ENCODE measurements at regions not wholly inside any gene's neighbourhood (a gene's known extent, or its start where the extent isn't known, plus 50 kb on each side); places are given as distances from the start of the nearest gene placed in this dataset.

DNA sequence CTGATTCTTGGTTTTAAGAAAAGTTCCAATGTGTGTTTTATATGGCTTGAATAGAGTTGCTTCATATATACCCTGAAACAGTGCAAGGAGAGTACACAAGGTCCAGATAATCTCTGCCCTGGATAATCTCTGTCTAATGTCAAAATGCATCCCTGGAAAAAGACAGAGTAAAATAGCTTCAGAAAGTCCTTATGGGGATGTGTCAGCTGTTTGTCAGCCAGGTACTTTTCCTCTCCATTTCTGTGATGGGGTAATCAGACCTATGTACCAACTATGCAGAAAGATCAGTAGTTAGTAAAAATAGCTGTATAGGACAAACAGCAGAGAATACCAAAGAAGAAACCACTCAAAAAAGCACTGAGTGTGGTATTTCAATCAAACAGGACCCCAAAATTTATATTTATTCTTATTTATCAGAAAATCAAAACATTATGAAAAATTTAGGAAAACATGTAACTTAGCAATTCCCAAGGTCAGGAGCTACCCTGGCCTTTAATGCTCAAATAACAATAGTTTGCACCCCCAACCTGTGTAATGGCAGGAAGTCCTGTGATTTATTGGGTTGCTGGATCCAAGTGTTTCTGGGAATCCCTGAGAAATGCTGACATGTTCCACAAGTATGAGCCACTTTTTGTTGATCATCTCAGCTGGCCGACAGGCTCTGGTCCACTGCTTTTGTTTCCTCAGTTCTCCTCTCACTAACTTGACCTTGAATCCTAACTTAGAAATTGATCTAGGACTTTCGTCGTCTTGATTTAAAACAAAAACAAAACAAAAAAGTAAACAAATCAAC lies 69.6 kb downstream of the MDH1 start:
- no peak for DNase-seq (ENCODE audit: low spot score)

DNA sequence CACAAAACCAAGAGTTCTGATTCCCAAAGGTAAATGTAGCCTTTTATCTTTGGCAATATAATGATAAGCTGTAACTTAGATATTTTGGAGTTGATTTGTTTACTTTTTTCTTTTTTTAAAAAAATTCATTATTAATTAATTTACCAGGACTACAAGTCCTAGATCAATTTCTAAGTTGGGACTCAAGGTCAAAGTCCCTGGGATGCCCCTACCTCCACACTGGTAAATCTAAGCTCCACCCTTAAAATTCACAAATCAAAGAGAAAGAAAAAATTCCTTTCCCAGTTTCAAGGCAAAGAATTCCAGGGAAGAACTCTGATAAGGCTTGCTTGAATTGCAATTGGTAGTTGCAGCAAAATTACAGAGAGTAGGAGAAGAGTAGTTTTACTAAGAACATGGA lies 71.3 kb downstream of the MDH1 start:
- DNase-seq (ENCODE audit: low spot score), result no peak

DNA sequence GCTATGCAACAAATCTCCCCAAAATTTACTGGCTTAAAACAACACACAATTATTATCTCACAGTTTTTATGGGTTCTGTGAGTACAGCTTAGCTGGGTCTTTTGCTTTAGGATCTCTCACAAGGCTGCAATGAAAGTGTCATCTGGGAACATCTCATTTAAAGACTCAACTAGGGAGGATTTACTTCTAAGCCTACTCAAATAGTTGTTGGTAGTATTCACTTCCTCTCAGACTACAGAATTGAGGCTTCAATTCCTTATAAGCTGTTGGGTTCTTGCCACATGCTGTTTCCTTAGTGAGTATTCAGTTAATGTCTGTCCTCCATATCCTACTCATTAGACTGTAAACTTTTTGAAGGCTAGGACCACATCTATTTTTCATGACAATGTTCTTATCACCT lies 72.3 kb downstream of the MDH1 start:
- no peak for DNase-seq (ENCODE audit: low spot score)

DNA sequence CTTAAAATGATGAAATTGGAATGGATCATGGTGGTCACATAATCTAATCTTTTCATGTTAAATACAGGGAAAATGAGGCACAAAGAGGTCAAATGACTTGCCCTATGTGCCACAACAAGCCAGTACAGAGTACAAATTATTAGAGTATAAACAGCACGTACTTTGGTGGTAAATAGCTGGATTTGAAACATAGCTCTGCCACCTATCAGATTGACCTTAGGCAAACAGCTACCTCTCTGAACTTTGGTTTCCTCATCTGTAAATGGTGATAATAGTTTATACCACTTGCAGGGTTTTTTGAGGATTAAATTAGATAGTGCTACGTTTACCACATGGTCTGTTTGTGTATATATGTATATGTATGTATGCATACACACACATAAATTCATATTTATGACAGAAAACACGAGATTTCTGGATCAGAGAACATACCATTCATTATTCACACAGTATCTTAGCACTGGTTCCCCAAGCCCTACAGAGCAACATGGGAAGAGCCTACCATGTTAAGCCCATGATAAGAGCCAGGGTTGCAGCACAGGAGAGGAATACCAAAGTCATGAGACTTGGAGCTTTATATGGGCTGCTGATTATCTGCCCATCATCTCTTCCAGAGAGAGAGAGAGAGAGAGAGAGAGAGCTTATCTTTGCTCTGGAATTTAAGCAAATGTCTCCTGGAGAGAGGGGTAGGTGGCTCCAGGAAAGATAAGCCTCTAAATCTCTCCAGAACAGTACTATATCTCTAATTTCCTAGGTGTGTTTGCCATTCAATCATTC lies 73.5 kb downstream of the MDH1 start:
- DNase-seq (ENCODE audit: low spot score), result no peak

DNA sequence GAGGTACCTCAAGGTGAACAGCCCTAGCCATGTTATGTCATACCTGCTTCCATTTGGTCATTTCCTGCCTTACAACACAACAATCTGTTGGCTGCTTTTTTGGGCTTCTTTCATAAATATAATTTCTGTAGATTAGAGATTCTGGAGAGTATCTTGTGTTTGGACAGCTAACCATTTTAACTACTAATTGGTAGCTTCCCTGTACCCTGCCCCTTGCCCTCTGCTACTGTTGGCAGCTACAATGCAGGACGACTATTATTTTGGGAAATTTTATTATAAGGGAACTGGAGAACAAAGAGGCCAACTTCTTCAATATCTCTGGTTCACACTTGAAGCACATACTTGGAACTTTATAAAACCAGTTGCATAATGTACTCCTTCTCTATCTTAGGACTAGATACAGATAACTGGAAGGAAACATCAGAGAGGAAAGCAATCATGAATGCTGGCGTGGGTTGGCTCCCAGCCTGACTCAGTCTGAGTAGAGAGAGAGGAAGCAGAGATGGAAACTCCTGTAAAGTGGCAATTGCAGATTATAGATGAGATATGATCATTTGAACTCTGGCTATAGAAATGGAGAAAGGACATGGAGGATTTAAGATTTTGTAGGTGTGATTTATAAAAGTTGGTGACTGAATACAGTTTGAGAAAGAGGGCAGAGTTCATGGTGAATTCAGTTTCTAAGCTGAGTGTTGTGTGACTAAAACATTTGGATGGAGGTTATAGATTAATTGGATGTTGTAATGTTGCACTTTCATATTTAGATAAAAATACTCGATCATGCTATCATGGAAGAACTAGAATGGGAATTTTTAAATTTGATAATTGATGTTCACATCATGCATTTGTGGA lies 74.5 kb downstream of the MDH1 start:
- DNase-seq (ENCODE audit: low spot score), result no peak

DNA sequence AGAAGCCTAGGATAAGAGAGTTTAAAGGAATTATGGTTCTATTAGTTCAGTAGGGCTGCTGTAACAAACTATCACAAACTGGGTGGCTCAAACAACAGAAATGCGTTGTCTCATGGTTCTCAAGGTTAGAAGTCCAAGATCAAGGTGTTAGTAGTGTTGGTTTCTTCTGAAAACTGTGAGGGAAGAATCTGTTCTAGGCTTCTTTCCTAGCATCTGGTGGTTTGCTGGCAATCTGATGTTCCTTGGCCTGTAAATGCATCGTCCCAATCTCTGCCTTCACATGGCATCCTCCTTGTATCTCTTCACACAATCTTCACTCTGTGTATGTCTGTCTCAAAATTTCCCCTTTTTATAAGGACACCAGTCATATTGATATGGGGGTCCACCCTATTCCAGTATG lies 76.3 kb downstream of the MDH1 start:
- no peak for DNase-seq (ENCODE audit: low spot score)

DNA sequence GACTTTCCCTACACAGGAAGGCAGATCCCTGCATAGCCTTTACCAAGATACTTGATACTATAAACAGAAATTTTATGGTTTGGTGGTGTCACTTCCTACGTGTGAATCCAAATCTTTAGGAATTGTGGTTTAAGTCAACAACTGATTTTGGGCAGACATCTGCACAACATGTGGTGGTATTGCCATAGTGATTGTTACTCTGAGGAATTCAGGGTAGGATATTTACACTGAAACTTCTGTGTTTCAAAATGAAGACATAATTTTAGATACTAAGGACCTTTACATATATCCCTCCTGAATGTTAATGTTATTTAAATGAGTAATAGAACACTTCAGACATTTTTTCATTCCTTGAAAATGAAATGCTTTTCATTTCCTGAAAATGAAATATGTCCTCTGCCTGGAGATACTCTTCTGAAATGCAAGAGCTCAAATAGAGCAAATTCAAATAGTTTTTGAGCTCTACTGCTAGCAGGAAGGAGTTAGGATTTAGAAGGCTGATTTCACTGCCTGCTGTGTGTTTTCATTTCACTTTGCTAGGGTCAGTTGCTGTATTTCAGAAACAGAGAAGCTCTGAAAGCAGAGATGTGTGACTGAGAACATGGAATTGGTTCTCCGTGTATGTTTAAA lies 77.2 kb downstream of the MDH1 start:
- no peak for DNase-seq (ENCODE audit: low spot score)

DNA sequence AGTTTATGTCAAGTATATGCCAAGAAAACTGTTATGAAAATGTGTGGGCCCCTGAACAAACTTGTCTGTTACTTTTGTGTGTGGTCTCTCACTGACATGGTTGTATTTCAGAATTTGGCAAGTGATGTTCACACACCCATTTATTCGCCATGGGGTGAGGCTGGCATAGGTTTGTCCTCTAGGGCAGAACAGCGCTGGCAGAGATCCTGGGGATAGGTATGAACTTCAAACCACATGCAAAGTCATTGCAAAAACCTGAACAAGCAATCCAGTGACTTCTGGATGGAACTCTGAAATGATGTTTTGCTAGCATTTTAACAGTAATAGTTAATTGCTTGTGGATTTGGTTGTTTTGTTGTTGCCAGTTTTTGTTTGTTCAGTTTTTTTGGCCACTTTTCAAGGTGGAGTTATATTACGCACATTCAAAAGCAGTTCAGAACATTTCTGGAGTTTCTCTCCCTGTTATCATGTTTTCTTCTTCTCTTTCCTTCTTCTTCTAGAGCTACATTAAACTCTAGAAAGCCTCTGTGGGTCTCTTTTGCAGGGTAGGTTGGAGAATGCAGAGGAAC lies 78.5 kb downstream of the MDH1 start:
- no peak for DNase-seq (ENCODE audit: low spot score)

DNA sequence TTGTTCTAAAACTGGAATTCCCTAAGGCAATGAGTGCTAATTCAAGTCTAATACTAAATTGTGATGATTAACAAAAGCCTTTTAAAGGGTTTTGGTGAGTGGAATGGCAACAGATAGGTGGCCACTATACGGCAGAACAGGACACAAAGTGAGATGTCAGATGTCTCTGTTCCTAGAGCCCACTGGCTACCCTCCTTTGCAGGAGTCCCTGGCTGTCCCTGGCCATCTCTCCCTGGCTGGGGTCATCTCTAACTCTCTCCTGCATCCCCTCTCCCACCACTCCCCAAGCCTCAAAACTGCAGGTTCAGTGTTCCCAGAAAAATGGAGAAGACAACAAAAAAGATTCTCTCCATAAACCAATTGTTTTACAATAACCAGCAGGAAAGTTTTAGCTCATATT lies 79.2 kb downstream of the MDH1 start:
- DNase-seq (ENCODE audit: low spot score), result no peak

DNA sequence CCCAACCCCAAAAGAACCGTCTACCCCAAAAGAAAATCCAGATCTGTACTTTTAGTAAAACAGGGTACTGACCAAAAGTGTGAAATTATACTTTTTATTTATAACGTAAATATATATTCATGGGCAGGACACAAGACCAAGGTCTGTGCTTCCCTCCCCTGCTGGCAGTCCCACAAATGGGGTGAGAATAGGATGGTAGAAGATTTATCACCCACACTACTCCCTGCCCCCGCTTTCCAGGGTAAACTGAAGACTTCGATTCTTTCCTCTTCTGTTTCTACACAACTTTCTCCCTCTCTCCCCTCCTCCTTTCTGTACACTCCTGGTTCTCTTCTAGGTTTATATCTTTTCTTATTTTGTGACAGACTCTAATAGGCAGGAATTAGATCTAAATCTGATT lies 79.7 kb downstream of the MDH1 start:
- DNase-seq (ENCODE audit: low spot score), result no peak

DNA sequence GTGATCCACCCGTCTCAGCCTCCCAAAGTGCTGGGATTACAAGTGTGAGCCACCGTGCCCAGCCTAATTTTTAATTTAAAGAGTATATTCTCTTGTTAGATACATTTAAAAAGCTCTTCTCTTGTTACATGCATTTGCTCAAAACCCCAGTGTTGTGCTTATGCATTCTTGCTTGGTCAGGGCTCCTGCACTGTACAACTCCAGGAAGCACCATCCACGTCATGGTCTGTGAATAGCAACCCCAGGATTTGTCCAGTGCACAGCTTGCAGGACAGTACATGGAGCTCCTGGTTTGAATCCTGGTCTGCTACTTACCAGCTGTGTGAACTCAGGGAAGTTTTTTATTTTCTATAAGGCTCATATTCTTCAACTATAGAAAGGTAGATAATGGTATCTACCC lies 80.8 kb downstream of the MDH1 start:
- DNase-seq (ENCODE audit: low spot score), result no peak

DNA sequence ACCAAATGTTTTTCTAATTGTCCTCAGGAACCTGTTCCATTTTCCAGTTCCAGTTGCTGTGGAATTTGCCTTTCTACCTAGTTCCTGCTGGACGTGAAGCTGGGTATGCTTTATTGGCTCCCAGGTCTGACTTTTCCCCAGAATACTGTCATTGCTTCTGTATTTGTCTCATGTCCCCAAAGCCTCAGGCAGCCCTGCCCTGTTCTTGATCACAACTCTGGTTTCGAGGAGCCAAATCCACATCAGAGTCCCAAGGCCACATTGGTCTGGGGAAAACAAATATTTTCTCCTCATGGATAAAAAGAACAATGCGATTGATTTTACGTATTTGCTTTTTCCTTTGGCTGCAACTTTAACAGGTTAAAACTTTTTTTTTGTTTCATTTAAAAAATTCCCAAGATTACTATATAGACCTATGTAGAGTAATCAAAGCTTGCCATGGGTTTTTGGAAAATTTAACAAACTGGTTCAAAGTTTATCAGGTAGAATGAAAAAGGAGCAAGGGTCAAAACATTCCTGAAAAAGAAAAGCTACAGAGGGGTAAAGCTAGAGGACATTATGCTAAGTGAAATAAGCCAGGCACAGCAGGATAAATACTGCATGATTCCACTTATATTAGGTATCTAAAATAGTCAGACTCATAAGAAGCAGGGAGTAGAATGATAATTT lies 85.2 kb downstream of the MDH1 start:
- DNase-seq (ENCODE audit: low spot score), result no peak

DNA sequence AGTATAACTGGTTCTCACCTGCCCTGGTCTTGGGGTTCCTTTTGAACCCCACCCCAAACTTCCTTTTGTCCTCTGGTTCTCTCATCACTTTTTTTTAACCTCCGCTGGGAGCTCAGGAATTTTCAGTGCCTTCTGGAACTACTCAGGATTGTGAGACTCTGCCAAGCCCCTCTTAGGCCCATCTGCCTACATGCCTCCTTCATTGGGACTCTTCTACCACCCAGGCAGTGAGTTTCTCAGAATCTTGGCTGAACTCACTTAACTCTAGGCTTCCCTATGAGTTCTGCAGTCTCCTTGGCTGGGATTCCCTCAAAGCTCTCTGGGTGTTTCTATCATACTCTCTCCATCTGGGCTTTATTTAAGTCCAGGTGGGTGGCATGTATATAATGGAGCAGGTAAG lies 86.3 kb downstream of the MDH1 start:
- DNase-seq (ENCODE audit: low spot score), result no peak

DNA sequence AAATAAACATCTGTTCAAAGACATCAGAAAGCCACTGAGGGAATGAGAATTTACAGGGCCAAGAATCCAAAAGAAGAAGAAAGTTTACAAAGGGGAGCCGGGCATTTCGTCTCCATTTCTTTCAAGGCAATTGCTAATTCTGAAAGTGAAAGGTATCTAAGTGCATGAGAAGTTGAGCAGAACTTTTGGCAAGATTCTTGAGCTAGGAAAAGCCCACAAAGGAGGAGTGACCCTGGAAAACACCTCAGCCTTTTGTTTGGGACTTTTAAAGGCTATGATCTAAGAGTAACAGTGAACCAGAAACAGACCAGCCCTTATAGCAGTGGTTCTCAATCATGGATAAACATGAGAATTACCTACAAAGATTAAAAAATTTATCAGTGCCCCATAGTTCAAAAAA lies 87.4 kb downstream of the MDH1 start:
- DNase-seq (ENCODE audit: low spot score), result no peak

DNA sequence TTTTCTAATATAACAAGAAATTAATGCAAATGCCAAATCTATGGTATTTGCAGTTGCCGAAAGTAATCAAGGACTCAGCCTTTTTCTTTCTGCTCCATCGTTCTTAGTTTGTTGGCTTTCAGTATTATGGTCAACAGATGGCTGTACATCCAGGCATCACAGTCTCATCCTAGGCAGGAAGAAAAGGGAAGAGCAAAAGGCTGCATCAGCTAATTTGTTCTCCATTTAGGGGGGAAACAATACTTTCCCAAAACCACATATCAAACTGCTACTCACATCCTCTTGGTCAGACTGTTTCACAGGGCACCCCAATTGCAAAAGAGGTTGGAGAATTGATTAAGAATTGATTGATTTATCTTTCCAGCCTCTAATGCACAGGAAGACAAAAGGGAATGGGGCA lies 89.3 kb downstream of the MDH1 start:
- no peak for DNase-seq (ENCODE audit: low spot score)

DNA sequence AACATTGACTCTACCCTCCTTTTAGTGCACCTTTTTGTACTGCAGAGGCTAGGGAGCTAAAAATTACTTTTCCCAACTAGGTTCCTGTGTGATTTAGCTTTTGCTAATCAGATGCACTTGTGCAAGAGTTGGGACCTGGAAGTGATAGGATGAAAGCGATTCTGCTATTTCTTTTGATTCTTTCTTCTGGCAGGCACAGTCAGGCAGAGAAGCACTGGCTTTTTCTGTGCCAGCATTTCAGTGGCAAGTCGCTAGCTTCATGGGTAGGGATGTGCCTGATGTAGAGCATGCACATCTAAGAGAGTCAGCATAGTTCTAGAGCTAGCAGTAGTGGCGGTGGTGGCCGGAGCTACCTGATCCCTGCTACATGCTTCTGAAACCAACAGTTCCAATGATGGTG lies 89.8 kb downstream of the MDH1 start:
- DNase-seq (ENCODE audit: low spot score), result no peak

DNA sequence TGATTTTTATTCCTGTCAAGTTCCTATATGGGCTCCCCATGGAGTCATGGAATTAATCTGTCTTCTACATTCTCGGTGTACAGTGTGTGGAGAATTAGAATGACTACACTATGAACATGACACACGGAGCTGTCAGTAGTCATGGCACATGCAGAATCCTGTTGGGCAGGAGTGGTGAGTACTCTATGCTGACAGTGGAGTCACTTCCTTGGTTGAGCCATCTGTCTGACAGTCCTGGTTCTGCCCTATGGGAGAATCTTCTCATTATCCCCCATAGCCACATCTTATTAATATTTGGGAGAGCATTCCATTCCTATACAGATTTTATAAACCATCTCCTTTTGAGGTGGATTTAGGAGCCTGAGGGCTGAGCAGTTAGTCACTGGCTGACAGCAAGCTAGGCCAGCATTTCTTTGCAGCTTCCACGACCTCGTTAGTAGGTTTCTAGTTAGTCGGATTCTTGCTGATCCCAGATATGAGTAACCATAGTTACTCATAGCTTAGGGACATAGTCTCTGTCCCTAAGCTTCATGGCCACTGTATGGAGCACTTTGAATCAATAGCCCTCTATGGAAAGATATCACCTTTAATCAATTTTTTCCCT lies 90.6 kb downstream of the MDH1 start:
- no peak for DNase-seq (ENCODE audit: low spot score)

DNA sequence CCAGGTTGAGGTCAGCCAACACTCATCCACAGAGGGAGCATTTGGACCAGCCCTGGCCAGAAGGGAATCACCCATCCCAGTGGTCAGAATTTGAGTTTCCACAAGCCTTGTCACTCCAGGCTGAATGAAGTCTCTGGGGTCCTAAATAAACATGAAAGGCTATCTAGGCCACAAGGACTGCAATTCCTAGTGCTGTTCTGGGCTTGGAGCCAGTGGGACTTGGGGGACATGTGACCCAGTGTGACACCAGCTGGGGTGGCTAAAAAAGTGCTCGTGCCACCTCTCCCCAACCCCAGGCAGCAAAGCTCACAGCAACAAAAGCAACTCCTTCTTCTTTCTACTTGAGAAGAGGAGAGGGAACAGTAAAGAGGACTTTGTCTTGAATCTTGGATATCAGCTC lies 91.7 kb downstream of the MDH1 start:
- DNase-seq (ENCODE audit: low spot score), result no peak

DNA sequence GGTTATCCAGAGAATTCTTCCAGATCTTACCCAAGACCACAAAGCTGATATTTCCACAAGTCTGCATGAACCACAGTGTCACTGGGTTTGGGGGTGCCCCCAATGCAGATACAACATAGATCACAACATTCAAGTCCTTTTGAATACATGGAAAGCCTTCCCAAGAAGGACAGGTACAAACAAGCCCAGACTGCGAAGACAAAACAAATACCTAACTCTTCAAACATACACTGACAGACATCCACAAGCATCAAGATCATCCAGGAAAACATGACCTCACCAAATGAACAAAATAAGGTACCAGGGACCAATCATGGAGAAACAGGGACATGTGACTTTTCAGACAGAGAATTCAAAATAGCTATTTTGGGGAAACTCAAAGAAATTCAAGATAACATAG lies 93.1 kb downstream of the MDH1 start:
- DNase-seq (ENCODE audit: low spot score), result no peak

DNA sequence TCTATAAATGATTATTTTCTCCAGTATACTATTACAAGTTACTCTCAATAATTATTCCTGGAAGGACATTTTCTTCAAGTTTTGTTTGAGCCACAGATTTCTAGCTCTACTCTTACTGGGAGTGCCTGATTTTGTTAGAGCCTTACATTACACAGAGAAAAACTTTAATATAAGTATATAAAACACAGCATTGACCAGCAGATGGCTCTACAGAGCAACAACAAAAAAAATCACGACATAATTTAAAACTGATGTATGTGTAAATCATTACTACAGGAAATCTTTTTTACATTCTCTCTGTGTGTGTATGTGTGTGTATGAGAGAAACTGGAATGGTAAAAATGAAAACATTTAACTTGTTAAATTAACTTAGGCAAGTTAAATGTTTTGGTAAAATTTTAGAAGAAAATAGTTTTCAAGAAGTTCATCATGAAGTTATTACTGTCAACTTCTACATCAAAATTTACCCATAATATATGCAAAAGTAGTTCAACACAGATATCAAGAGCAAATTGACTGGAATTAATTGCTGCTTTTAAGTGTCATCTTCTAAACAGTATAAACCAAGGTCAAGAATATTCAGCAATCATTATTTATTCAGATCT lies 103.3 kb downstream of the MDH1 start:
- DNase-seq (ENCODE audit: low spot score), result no peak

DNA sequence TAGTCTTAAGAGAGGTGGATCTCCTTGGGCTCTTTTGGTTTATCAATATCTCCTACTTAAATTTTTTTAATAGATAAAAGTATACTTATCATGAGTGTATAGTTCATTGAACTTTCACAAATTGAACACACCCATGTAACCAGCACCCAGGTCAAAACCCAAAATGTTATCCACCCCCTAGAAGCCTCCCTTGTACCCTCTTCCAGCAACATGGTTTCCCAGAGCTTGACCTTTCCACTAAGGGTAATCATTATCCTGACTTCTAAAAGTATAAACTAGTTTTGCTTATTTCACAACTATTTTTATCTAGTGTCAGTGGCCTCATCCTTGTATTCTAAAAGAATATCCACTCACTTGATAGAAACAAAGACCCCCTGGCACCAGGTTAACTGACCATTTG lies 106.8 kb downstream of the MDH1 start:
- DNase-seq (ENCODE audit: low spot score), result no peak

All from HuH-7.5 (cell line).